Hepatocyte (in vitro differentiated cells): ENCODE measurements at regions not wholly inside any gene's neighbourhood (a gene's known extent, or its start where the extent isn't known, plus 50 kb on each side); places are given as distances from the start of the nearest gene placed in this dataset.
A peak's percentile ranks its signal among the peaks of the same experiment; 100 is the strongest.

Experiments
- DNase-seq: peaks from one replicate; pipeline ENCODE4 v3.0.0-alpha.2; 2016; ENCODE audit warnings: low spot score
- H2AFZ ChIP-seq: fragments of 200-600 bp; sonication (generic); 2 replicates; pipeline ENCODE4 v1.6.0; 2016; ENCODE audit warnings: antibody characterized with exemption, mild to moderate bottlenecking
- H3K27ac ChIP-seq: fragments of 200-600 bp; sonication (generic); 2 replicates; pipeline ENCODE4 v1.5.1; 2016; ENCODE audit warnings: mild to moderate bottlenecking
- H3K27me3 ChIP-seq: fragments of 200-600 bp; sonication (generic); 2 replicates; pipeline ENCODE4 v1.6.1; 2016
- H3K36me3 ChIP-seq: fragments of 200-600 bp; sonication (generic); replicated peaks from 2 replicates; pipeline ENCODE4 v1.5.1; 2016; ENCODE audit warnings: low read depth; ENCODE audit not compliant: insufficient read depth
- H3K4me1 ChIP-seq: fragments of 200-600 bp; sonication (generic); 2 replicates; pipeline ENCODE4 v1.5.1; 2016; ENCODE audit warnings: mild to moderate bottlenecking, moderate library complexity; ENCODE audit not compliant: insufficient read depth
- H3K4me2 ChIP-seq: fragments of 200-600 bp; sonication (generic); 2 replicates; pipeline ENCODE4 v1.6.0; 2016
- H3K4me3 ChIP-seq: fragments of 200-600 bp; sonication (generic); 2 replicates; pipeline ENCODE4 v1.5.1; 2016; ENCODE audit warnings: mild to moderate bottlenecking
- H3K79me2 ChIP-seq: fragments of 200-600 bp; sonication (generic); 2 replicates; pipeline ENCODE4 v1.6.0; 2017; ENCODE audit warnings: mild to moderate bottlenecking
- H3K9me2 ChIP-seq: fragments of 200-600 bp; sonication (generic); replicated peaks from 2 replicates; pipeline ENCODE4 v1.6.0; 2017; ENCODE audit warnings: mild to moderate bottlenecking; ENCODE audit not compliant: insufficient read depth
- H3K9me3 ChIP-seq: fragments of 200-600 bp; sonication (generic); 2 replicates; pipeline ENCODE4 v1.5.1; 2016; ENCODE audit warnings: low read depth, mild to moderate bottlenecking
- H4K20me1 ChIP-seq: fragments of 200-600 bp; sonication (generic); 2 replicates; pipeline ENCODE4 v1.6.0; 2016; ENCODE audit warnings: mild to moderate bottlenecking; ENCODE audit not compliant: insufficient read depth, poor library complexity, severe bottlenecking
- EZH2 ChIP-seq: fragments of 200-600 bp; sonication (generic); IDR thresholded peaks from 2 replicates; pipeline ENCODE4 v1.6.1; 2016; ENCODE audit warnings: antibody characterized with exemption, mild to moderate bottlenecking, borderline replicate concordance
- EZH2phosphoT487 ChIP-seq: fragments of 200-600 bp; sonication (generic); IDR thresholded peaks from one replicate; pipeline ENCODE4 v1.6.1; 2018; ENCODE audit warnings: antibody characterized with exemption, mild to moderate bottlenecking, low read depth, moderate library complexity; ENCODE audit not compliant: unreplicated experiment, severe bottlenecking
- WGBS: methylation state at CpG from one replicate; pipeline ENCODE4 v1.1.6; 2016; ENCODE audit warnings: low lambda C conversion rate; ENCODE audit errors: missing lambda C conversion rate; 5-methylcytosine and 5-hydroxymethylcytosine counted together
- TF ChIP-seq, protein P1 (sequence below): fragments of 200-600 bp; sonication (generic); IDR thresholded peaks from 2 replicates; pipeline ENCODE4 v1.5.1; 2016; ENCODE audit warnings: antibody characterized with exemption, mild to moderate bottlenecking; ENCODE audit not compliant: poor library complexity

DNA sequence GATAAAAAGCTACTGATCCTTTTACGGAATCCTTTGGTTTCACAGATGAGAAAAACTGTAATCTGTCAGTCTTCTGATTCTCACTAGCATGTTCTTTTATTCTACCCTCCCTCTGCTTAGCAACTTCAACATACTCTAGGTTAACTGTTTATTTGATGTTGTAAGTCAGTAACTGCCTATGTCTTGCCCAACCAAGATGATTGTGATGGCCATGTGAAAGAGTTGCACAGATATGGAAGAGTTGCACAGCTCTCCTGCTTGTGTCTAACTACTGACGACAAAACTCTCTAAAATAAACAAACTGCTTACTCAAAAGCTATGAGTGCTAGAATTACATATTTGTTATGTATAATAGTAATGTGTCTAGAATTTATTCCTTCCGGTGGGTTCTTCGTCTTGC is 227.3 kb upstream of the DAB2 start:
- H3K4me1 ChIP-seq: no peaks in the 10 kb centered on the region
- no peaks in the 10 kb centered on the region for H3K36me3 ChIP-seq
- 92% methylated on average over 4 of the region's 4 CpGs for WGBS
- no peak overlapping the region for H3K4me2 ChIP-seq
- no peaks in the 10 kb centered on the region for H3K9me2 ChIP-seq
- H2AFZ ChIP-seq: no peak overlapping the region
- DNase-seq: no peak
- no peak overlapping the region for H3K27ac ChIP-seq
- no peak overlapping the region for H3K4me3 ChIP-seq
- TF ChIP-seq, protein P1, sequence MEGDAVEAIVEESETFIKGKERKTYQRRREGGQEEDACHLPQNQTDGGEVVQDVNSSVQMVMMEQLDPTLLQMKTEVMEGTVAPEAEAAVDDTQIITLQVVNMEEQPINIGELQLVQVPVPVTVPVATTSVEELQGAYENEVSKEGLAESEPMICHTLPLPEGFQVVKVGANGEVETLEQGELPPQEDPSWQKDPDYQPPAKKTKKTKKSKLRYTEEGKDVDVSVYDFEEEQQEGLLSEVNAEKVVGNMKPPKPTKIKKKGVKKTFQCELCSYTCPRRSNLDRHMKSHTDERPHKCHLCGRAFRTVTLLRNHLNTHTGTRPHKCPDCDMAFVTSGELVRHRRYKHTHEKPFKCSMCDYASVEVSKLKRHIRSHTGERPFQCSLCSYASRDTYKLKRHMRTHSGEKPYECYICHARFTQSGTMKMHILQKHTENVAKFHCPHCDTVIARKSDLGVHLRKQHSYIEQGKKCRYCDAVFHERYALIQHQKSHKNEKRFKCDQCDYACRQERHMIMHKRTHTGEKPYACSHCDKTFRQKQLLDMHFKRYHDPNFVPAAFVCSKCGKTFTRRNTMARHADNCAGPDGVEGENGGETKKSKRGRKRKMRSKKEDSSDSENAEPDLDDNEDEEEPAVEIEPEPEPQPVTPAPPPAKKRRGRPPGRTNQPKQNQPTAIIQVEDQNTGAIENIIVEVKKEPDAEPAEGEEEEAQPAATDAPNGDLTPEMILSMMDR: no peak
- TF ChIP-seq EZH2: no peak
- TF ChIP-seq EZH2phosphoT487: no peak
- H3K27me3 ChIP-seq: no peaks in the 10 kb centered on the region
- H3K79me2 ChIP-seq: no peaks in the 10 kb centered on the region
- no peaks in the 10 kb centered on the region for H4K20me1 ChIP-seq
- H3K9me3 ChIP-seq: no peaks in the 10 kb centered on the region

- Histone ChIP-seq H3K4me1 (no peaks in the 10 kb centered on the region), H4K20me1 (no peaks in the 10 kb centered on the region), H3K4me2 (no peak overlapping the region), H3K4me3 (no peak overlapping the region), H3K36me3 (no peaks in the 10 kb centered on the region), H3K9me2 (no peaks in the 10 kb centered on the region), H3K79me2 (no peaks in the 10 kb centered on the region), H3K9me3 (no peaks in the 10 kb centered on the region), H3K27me3 (no peaks in the 10 kb centered on the region), H2AFZ (no peak overlapping the region), H3K27ac (no peak overlapping the region)
- TF ChIP-seq, protein P1: no peak
- no peak for TF ChIP-seq EZH2phosphoT487
- TF ChIP-seq EZH2: no peak
- WGBS: 89% methylated on average over 1 of the region's 1 CpG
- DNase-seq: no peak
Measured at GRCh38 chr5:39650008-39650762, 225.4 kb upstream of the DAB2 start.

DNA sequence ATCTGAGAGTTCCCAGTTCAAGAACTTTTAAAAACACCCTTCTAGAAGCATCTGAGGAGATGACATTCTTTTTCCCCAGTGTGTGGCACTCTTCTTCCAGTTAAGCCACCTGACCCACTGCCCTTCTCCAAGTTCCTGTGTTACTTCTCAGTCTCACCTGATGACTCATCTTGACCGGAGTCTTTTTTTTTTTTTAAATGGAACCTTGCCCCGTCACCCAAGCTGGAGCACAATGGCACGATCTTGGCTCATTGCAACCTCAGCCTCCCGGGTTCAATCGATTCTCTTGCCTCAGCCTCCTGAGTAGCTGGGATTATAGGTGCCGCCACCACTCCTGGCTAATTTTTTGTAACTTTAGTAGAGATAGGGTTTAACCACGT is 224.1 kb upstream of the DAB2 start:
- Histone ChIP-seq H3K27ac (no peak overlapping the region), H3K27me3 (no peaks in the 10 kb centered on the region), H3K4me3 (no peak overlapping the region), H2AFZ (no peak overlapping the region), H3K4me1 (no peaks in the 10 kb centered on the region), H3K36me3 (no peaks in the 10 kb centered on the region), H3K79me2 (no peaks in the 10 kb centered on the region), H3K9me3 (no peaks in the 10 kb centered on the region), H3K4me2 (no peak overlapping the region), H3K9me2 (no peaks in the 10 kb centered on the region), H4K20me1 (no peaks in the 10 kb centered on the region)
- WGBS: 72% methylated on average over 7 of the region's 7 CpGs
- peak; percentile 55 for DNase-seq
- TF ChIP-seq EZH2phosphoT487 (no peak), EZH2 (no peak)
- TF ChIP-seq, protein P1: no peak
